Urinary bladder (tissue), 3 donors: ENCODE measurements at regions not wholly inside any gene's neighbourhood (a gene's known extent, or its start where the extent isn't known, plus 50 kb on each side); places are given as distances from the start of the nearest gene placed in this dataset.

ENCODE experiments used
- DNase-seq: peaks from one replicate; pipeline ENCODE4 v3.0.0-alpha.2; 2015; ENCODE audit errors: extremely low spot score
- H3K27ac ChIP-seq: one replicate; pipeline ENCODE4 v1.5.1; 2013; ENCODE audit warnings: low read depth, mild to moderate bottlenecking, moderate library complexity
- H3K36me3 ChIP-seq: one replicate; pipeline ENCODE4 v1.6.1; 2013; ENCODE audit warnings: mild to moderate bottlenecking, moderate library complexity; ENCODE audit not compliant: insufficient read depth
- H3K4me1 ChIP-seq: one replicate; pipeline ENCODE4 v1.6.1; 2013; ENCODE audit warnings: mild to moderate bottlenecking, moderate library complexity; ENCODE audit not compliant: insufficient read depth
- H3K4me3 ChIP-seq: one replicate; pipeline ENCODE4 v1.5.1; 2013; ENCODE audit warnings: low read depth, low read length
- WGBS: extraction: QIAGEN DNeasy Blood & Tissue Kit; methylation state at CpG from one replicate; pipeline ENCODE4 v1.1.7; 2013; 5-methylcytosine and 5-hydroxymethylcytosine counted together
- donor health status: healthy with polysubstance abuse.
- donor health status: healthy.

- Histone ChIP-seq H3K27ac (no peak overlapping the region), H3K4me3 (no peak overlapping the region), H3K36me3 (no peaks in the 10 kb centered on the region), H3K4me1 (no peaks in the 10 kb centered on the region)
- WGBS: 34% methylated on average over 5 of the region's 5 CpGs
- DNase-seq: no peak
Observed at GRCh38 chr11:11028017-11028692, 170.3 kb upstream of the ZBED5 start.

GRCh38 chr11:11027288-11027687 lies 169.4 kb upstream of the ZBED5 start:
- Histone ChIP-seq H3K27ac (no peak overlapping the region), H3K4me3 (no peak overlapping the region), H3K36me3 (no peaks in the 10 kb centered on the region), H3K4me1 (no peaks in the 10 kb centered on the region)
- DNase-seq: no peak
- WGBS: 61% methylated on average over 1 of the region's 1 CpG

GRCh38 chr11:11025087-11025486 lies 167.2 kb upstream of the ZBED5 start:
- 81% methylated on average over 2 of the region's 2 CpGs for WGBS
- no peak overlapping the region for H3K4me3 ChIP-seq
- no peaks in the 10 kb centered on the region for H3K36me3 ChIP-seq
- no peaks in the 10 kb centered on the region for H3K4me1 ChIP-seq
- H3K27ac ChIP-seq: no peak overlapping the region
- DNase-seq: no peak

- no peak for DNase-seq
- WGBS: 25% methylated on average over 4 of the region's 4 CpGs
- Histone ChIP-seq H3K27ac (no peak overlapping the region), H3K4me3 (no peak overlapping the region), H3K4me1 (no peaks in the 10 kb centered on the region), H3K36me3 (peaks cover 1% of the 10 kb centered on the region)
Observed at GRCh38 chr11:11022125-11022730, 164.4 kb upstream of the ZBED5 start.

- H3K4me3 ChIP-seq: no peak overlapping the region
- no peak for DNase-seq
- peaks cover 1% of the 10 kb centered on the region for H3K36me3 ChIP-seq
- H3K4me1 ChIP-seq: no peaks in the 10 kb centered on the region
- 76% methylated on average over 4 of the region's 4 CpGs for WGBS
- H3K27ac ChIP-seq: no peak overlapping the region
Observed at GRCh38 chr11:11021563-11021962, 163.7 kb upstream of the ZBED5 start.

GRCh38 chr11:11020747-11021149 lies 162.9 kb upstream of the ZBED5 start:
- WGBS: 43% methylated on average over 6 of the region's 6 CpGs

GRCh38 chr11:11020219-11020726 lies 162.4 kb upstream of the ZBED5 start:
- WGBS: 92% methylated on average over 12 of the region's 12 CpGs
- Histone ChIP-seq H3K4me1 (no peaks in the 10 kb centered on the region), H3K27ac (no peak overlapping the region), H3K4me3 (no peak overlapping the region), H3K36me3 (peaks cover 1% of the 10 kb centered on the region)
- no peak for DNase-seq

More at GRCh38 chr11:11020747-11021149, 162.9 kb upstream of the ZBED5 start:
- no peak for DNase-seq
- H3K4me3 ChIP-seq: no peak overlapping the region
- peaks cover 1% of the 10 kb centered on the region for H3K36me3 ChIP-seq
- no peaks in the 10 kb centered on the region for H3K4me1 ChIP-seq
- H3K27ac ChIP-seq: no peak overlapping the region

GRCh38 chr11:11016943-11017342 lies 159.1 kb upstream of the ZBED5 start:
- Histone ChIP-seq H3K4me1 (no peaks in the 10 kb centered on the region), H3K36me3 (peaks cover 1% of the 10 kb centered on the region), H3K27ac (no peak overlapping the region), H3K4me3 (no peak overlapping the region)
- DNase-seq: no peak

- no peaks in the 10 kb centered on the region for H3K4me1 ChIP-seq
- peaks cover 1% of the 10 kb centered on the region for H3K36me3 ChIP-seq
- H3K4me3 ChIP-seq: no peak overlapping the region
- H3K27ac ChIP-seq: no peak overlapping the region
- DNase-seq: no peak
- whole genome bisulfite sequencing: 81% methylated on average over 2 of the region's 2 CpGs
Observed at GRCh38 chr11:11016068-11016467, 158.2 kb upstream of the ZBED5 start.

GRCh38 chr11:11011617-11012016 lies 153.8 kb upstream of the ZBED5 start:
- H3K27ac ChIP-seq: no peak overlapping the region
- no peaks in the 10 kb centered on the region for H3K4me1 ChIP-seq
- H3K36me3 ChIP-seq: no peaks in the 10 kb centered on the region
- WGBS: 82% methylated on average over 5 of the region's 5 CpGs
- H3K4me3 ChIP-seq: no peak overlapping the region
- DNase-seq: no peak

GRCh38 chr11:11010624-11011127 lies 152.8 kb upstream of the ZBED5 start:
- Histone ChIP-seq H3K36me3 (no peaks in the 10 kb centered on the region), H3K4me1 (no peaks in the 10 kb centered on the region), H3K27ac (no peak overlapping the region), H3K4me3 (no peak overlapping the region)
- DNase-seq: no peak
- WGBS: 24% methylated on average over 7 of the region's 8 CpGs

GRCh38 chr11:11009179-11009578 lies 151.3 kb upstream of the ZBED5 start:
- Histone ChIP-seq H3K4me1 (no peaks in the 10 kb centered on the region), H3K4me3 (no peak overlapping the region), H3K36me3 (no peaks in the 10 kb centered on the region), H3K27ac (no peak overlapping the region)
- 61% methylated on average over 4 of the region's 4 CpGs for WGBS
- no peak for DNase-seq

GRCh38 chr11:11004069-11004468 lies 146.2 kb upstream of the ZBED5 start:
- WGBS: 21% methylated on average over 1 of the region's 1 CpG
- no peak overlapping the region for H3K4me3 ChIP-seq
- no peaks in the 10 kb centered on the region for H3K36me3 ChIP-seq
- no peak for DNase-seq
- H3K4me1 ChIP-seq: no peaks in the 10 kb centered on the region
- H3K27ac ChIP-seq: no peak overlapping the region

- 74% methylated on average over 3 of the region's 3 CpGs for WGBS
- Histone ChIP-seq H3K27ac (no peak overlapping the region), H3K4me3 (no peak overlapping the region), H3K4me1 (no peaks in the 10 kb centered on the region), H3K36me3 (no peaks in the 10 kb centered on the region)
- DNase-seq: no peak
Observed at GRCh38 chr11:11003226-11003625, 145.4 kb upstream of the ZBED5 start.
